KMS-11 (cell line): ENCODE measurements at regions not wholly inside any gene's neighbourhood (a gene's known extent, or its start where the extent isn't known, plus 50 kb on each side); places are given as distances from the start of the nearest gene placed in this dataset.
"Not testable (repeated sequence)": the region's sequence is repeated elsewhere in the genome, so short reads cannot be mapped to it uniquely, and the experiment has no call there.

Experiments used
- H2AFZ ChIP-seq: fragments of 200-600 bp; sonication (generic); 2 replicates; pipeline ENCODE4 v1.6.1; 2016; ENCODE audit warnings: antibody characterized with exemption, mixed run types, low read depth
- H3K27ac ChIP-seq: fragments of 200-600 bp; sonication (generic); 2 replicates; pipeline ENCODE4 v1.6.1; 2016; ENCODE audit warnings: mild to moderate bottlenecking, mixed run types
- H3K27me3 ChIP-seq: fragments of 200-600 bp; sonication (generic); 2 replicates; pipeline ENCODE4 v1.6.1; 2017; ENCODE audit warnings: mild to moderate bottlenecking, low read depth, mixed run types, moderate library complexity; ENCODE audit not compliant: insufficient read depth
- H3K36me3 ChIP-seq: fragments of 200-600 bp; sonication (generic); 2 replicates; pipeline ENCODE4 v1.6.1; 2017; ENCODE audit warnings: mild to moderate bottlenecking, mixed run types; ENCODE audit not compliant: insufficient read depth
- H3K4me1 ChIP-seq: fragments of 200-600 bp; sonication (generic); 2 replicates; pipeline ENCODE4 v1.6.1; 2016; ENCODE audit warnings: mild to moderate bottlenecking, low read depth, mixed run types; ENCODE audit not compliant: poor library complexity, severe bottlenecking
- H3K4me2 ChIP-seq: fragments of 200-600 bp; sonication (generic); 2 replicates; pipeline ENCODE4 v1.7.0; 2016; ENCODE audit warnings: mild to moderate bottlenecking, mixed run types
- H3K4me3 ChIP-seq: fragments of 200-600 bp; sonication (generic); IDR thresholded peaks from 2 replicates; pipeline ENCODE4 v1.6.1; 2017; ENCODE audit warnings: low read depth, low read length, mixed read lengths; ENCODE audit not compliant: insufficient read depth
- H3K79me2 ChIP-seq: fragments of 200-600 bp; sonication (generic); 2 replicates; pipeline ENCODE4 v1.6.1; 2016; ENCODE audit warnings: low read depth, mixed run types; ENCODE audit not compliant: insufficient read depth
- H3K9ac ChIP-seq: fragments of 200-600 bp; sonication (generic); 2 replicates; pipeline ENCODE4 v1.6.1; 2016; ENCODE audit warnings: mild to moderate bottlenecking, mixed run types
- H4K20me1 ChIP-seq: fragments of 200-600 bp; sonication (generic); 2 replicates; pipeline ENCODE4 v1.6.1; 2016; ENCODE audit warnings: mild to moderate bottlenecking, mixed run types; ENCODE audit not compliant: insufficient read depth
- CTCF ChIP-seq: fragments of 200-600 bp; sonication (generic); conservative IDR thresholded peaks from 2 replicates; pipeline ENCODE4 v1.6.1; 2017; ENCODE audit warnings: low read depth, mild to moderate bottlenecking, antibody characterized with exemption, low read length, moderate library complexity, mixed read lengths

GRCh38 chr2:118423776-118424175 lies 335.5 kb downstream of the INSIG2 start:
- no peak overlapping the region for H2AFZ ChIP-seq
- no peak overlapping the region for H3K27ac ChIP-seq
- no peak overlapping the region for H3K4me3 ChIP-seq
- no peaks in the 10 kb centered on the region for H3K4me1 ChIP-seq
- H4K20me1 ChIP-seq, result no peaks in the 10 kb centered on the region
- H3K79me2 ChIP-seq, result no peaks in the 10 kb centered on the region
- no peaks in the 10 kb centered on the region for H3K36me3 ChIP-seq
- TF ChIP-seq CTCF, result no peak
- H3K4me2 ChIP-seq, result no peak overlapping the region
- H3K9ac ChIP-seq, result no peak overlapping the region
- no peaks in the 10 kb centered on the region for H3K27me3 ChIP-seq

GRCh38 chr2:118421648-118422047 lies 333.4 kb downstream of the INSIG2 start:
- Histone ChIP-seq H3K4me3 (no peak overlapping the region), H2AFZ (no peak overlapping the region), H3K27me3 (no peaks in the 10 kb centered on the region), H3K79me2 (no peaks in the 10 kb centered on the region), H3K4me2 (no peak overlapping the region), H4K20me1 (no peaks in the 10 kb centered on the region), H3K36me3 (no peaks in the 10 kb centered on the region), H3K4me1 (no peaks in the 10 kb centered on the region), H3K9ac (no peak overlapping the region), H3K27ac (no peak overlapping the region)
- TF ChIP-seq CTCF, result no peak

GRCh38 chr2:118417406-118418120 lies 329.3 kb downstream of the INSIG2 start:
- Histone ChIP-seq H2AFZ (0 out of 2 replicates have a peak overlapping the region, but pooled peaks have one; percentile 22), H3K36me3 (no peaks in the 10 kb centered on the region), H3K4me3 (no peak overlapping the region), H3K79me2 (no peaks in the 10 kb centered on the region), H3K27me3 (no peaks in the 10 kb centered on the region), H3K4me1 (no peaks in the 10 kb centered on the region), H4K20me1 (no peaks in the 10 kb centered on the region), H3K9ac (peak overlapping the region; percentile 2; the same call in 1 of the 2 replicates), H3K27ac (no peak overlapping the region), H3K4me2 (0 out of 2 replicates have a peak overlapping the region, but pooled peaks have one; percentile 17)
- no peak for TF ChIP-seq CTCF

GRCh38 chr2:118415186-118415585 lies 326.9 kb downstream of the INSIG2 start:
- H3K27ac ChIP-seq, H3K9ac ChIP-seq, H3K4me3 ChIP-seq, H4K20me1 ChIP-seq, H3K4me2 ChIP-seq, H3K79me2 ChIP-seq, H3K4me1 ChIP-seq, H3K27me3 ChIP-seq, H2AFZ ChIP-seq, H3K36me3 ChIP-seq: not testable (repeated sequence)

GRCh38 chr2:118403658-118404451 lies 315.6 kb downstream of the INSIG2 start:
- H3K36me3 ChIP-seq, result no peaks in the 10 kb centered on the region
- no peak overlapping the region for H3K4me2 ChIP-seq
- H3K79me2 ChIP-seq, result no peaks in the 10 kb centered on the region
- no peak overlapping the region for H2AFZ ChIP-seq
- H3K27me3 ChIP-seq, result no peaks in the 10 kb centered on the region
- H3K4me3 ChIP-seq, result no peak overlapping the region
- no peak for TF ChIP-seq CTCF
- H3K9ac ChIP-seq, result no peak overlapping the region
- no peak overlapping the region for H3K27ac ChIP-seq
- no peaks in the 10 kb centered on the region for H3K4me1 ChIP-seq
- no peaks in the 10 kb centered on the region for H4K20me1 ChIP-seq
